Inferior parietal cortex (tissue), 1 donor: ENCODE measurements at regions not wholly inside any gene's neighbourhood (a gene's known extent, or its start where the extent isn't known, plus 50 kb on each side); places are given as distances from the start of the nearest gene placed in this dataset.
"Not testable (repeated sequence)": the region's sequence is repeated elsewhere in the genome, so short reads cannot be mapped to it uniquely, and the experiment has no call there.

ENCODE experiments used
- DNase-seq: peaks from one replicate; pipeline ENCODE4 v3.0.0-alpha.2; 2016; ENCODE audit errors: extremely low spot score

- no peak for DNase-seq
These were observed 332.2 kb upstream of the KIF2B start for GRCh38 chr17:53490447-53490968.

GRCh38 chr17:53483704-53484103 is 339.0 kb upstream of the KIF2B start:
- peak; percentile 14 for DNase-seq

- no peak for DNase-seq
These were observed 347.7 kb upstream of the KIF2B start for GRCh38 chr17:53475002-53475401.

GRCh38 chr17:53472586-53472985 is 350.1 kb upstream of the KIF2B start:
- no peak for DNase-seq

GRCh38 chr17:53471514-53471913 is 351.2 kb upstream of the KIF2B start:
- DNase-seq, result no peak

- DNase-seq, result no peak
These were observed 352.1 kb upstream of the KIF2B start for GRCh38 chr17:53470626-53471025.

- no peak for DNase-seq
These were observed 356.0 kb upstream of the KIF2B start for GRCh38 chr17:53466733-53467132.

- not testable (repeated sequence) for DNase-seq
These were observed 358.3 kb upstream of the KIF2B start for GRCh38 chr17:53464396-53464795.

- no peak for DNase-seq
These were observed 359.4 kb upstream of the KIF2B start for GRCh38 chr17:53463363-53463762.

- DNase-seq, result no peak
These were observed 360.3 kb upstream of the KIF2B start for GRCh38 chr17:53462393-53462811.

GRCh38 chr17:53455943-53456342 is 366.8 kb upstream of the KIF2B start:
- not testable (repeated sequence) for DNase-seq

- no peak for DNase-seq
These were observed 368.4 kb upstream of the KIF2B start for GRCh38 chr17:53454337-53454736.

- DNase-seq, result no peak
These were observed 373.4 kb upstream of the KIF2B start for GRCh38 chr17:53449324-53449723.

GRCh38 chr17:53428913-53429312 is 393.8 kb upstream of the KIF2B start:
- no peak for DNase-seq

- no peak for DNase-seq
These were observed 396.2 kb upstream of the KIF2B start for GRCh38 chr17:53426505-53426904.

GRCh38 chr17:53420035-53420641 is 402.6 kb upstream of the KIF2B start:
- no peak for DNase-seq

- DNase-seq, result no peak
These were observed 413.1 kb upstream of the KIF2B start for GRCh38 chr17:53409588-53409987.

GRCh38 chr17:53406907-53407306 is 415.8 kb upstream of the KIF2B start:
- no peak for DNase-seq

- DNase-seq, result no peak
These were observed 431.5 kb upstream of the KIF2B start for GRCh38 chr17:53391197-53391596.

- no peak for DNase-seq
These were observed 432.2 kb upstream of the KIF2B start for GRCh38 chr17:53390575-53390974.

GRCh38 chr17:53387745-53388144 is 435.0 kb upstream of the KIF2B start:
- DNase-seq, result no peak

- DNase-seq, result peak; percentile 49
These were observed 468.8 kb upstream of the KIF2B start for GRCh38 chr17:53353919-53354351.

GRCh38 chr17:53344778-53345177 is 477.9 kb upstream of the KIF2B start:
- DNase-seq, result no peak

GRCh38 chr17:53336281-53336680 is 486.4 kb upstream of the KIF2B start:
- no peak for DNase-seq
